Breast epithelium (tissue), 4 donors: ENCODE measurements at regions not wholly inside any gene's neighbourhood (a gene's known extent, or its start where the extent isn't known, plus 50 kb on each side); places are given as distances from the start of the nearest gene placed in this dataset.

ENCODE experiments used
- DNase-seq, 2 donors: peaks; one replicate each; pipeline ENCODE4 v3.0.0-alpha.2; 2019; ENCODE audit warnings: low spot score in 2 of 2
- H3K27ac ChIP-seq, 2 donors: fragments of 200-600 bp; sonication (generic) in 1 of 2; one replicate each; pipeline ENCODE4 v1.5.1; 2016 to 2019; ENCODE audit warnings: mild to moderate bottlenecking in 1 of 2
- H3K27me3 ChIP-seq, 2 donors: fragments of 200-600 bp; sonication (generic) in 1 of 2; one replicate each; pipeline versions ENCODE4 v1.5.1 to v1.6.0; 2017 to 2019; ENCODE audit warnings: control low read depth in 1 of 2, mild to moderate bottlenecking in 1 of 2
- H3K36me3 ChIP-seq: fragments of 200-600 bp; one replicate; pipeline ENCODE4 v1.5.1; 2019
- H3K4me1 ChIP-seq, 2 donors: fragments of 200-600 bp; sonication (generic); one replicate each; pipeline ENCODE4 v1.5.1; 2016 to 2019; ENCODE audit warnings: control low read depth in 1 of 2
- H3K4me3 ChIP-seq, 3 donors: fragments of 200-600 bp; sonication (generic); 1 replicate in 2 of 3; 2 replicates in 1 of 3; pipeline ENCODE4 v1.5.1; 2016 to 2019; ENCODE audit warnings: mild to moderate bottlenecking in 3 of 3, moderate library complexity in 2 of 3
- H3K9me3 ChIP-seq, 2 donors: fragments of 200-600 bp; sonication (generic) in 1 of 2; one replicate each; pipeline ENCODE4 v1.5.1; 2016 to 2019; ENCODE audit warnings: control low read depth in 1 of 2
- CTCF ChIP-seq, 3 donors: fragments of 450-650 bp; IDR thresholded peaks; one replicate each; pipeline ENCODE4 v1.5.1; 2016 to 2017; ENCODE audit warnings: antibody characterized with exemption in 3 of 3, mild to moderate bottlenecking in 3 of 3, moderate library complexity in 3 of 3
- POLR2A ChIP-seq: fragments of 450-650 bp; IDR thresholded peaks from one replicate; pipeline ENCODE4 v1.6.1; 2016; ENCODE audit warnings: antibody characterized with exemption, mild to moderate bottlenecking, moderate library complexity
- POLR2AphosphoS5 ChIP-seq, 3 donors: sonication (generic); formaldehyde crosslinking; IDR thresholded peaks; one replicate each; pipeline ENCODE4 v1.6.1; 2017; ENCODE audit warnings: antibody characterized with exemption in 3 of 3
- intact Hi-C: fragments of 100-400 bp; cut with DNase I; formaldehyde crosslinking; loops from one replicate; pipeline ENCODE4 v1.15.1; 2023; ENCODE audit warnings: low total_unique reads

- intact Hi-C loops = loop anchor here (5.0 kb wide), 1 partner anchor 1397 kb away; no protein-coding TSS in a partner anchor
- no peaks in the 10 kb centered on the region for H3K4me1 ChIP-seq
- H3K27ac ChIP-seq = no peak overlapping the region
- H3K27me3 ChIP-seq = no peaks in the 10 kb centered on the region
- no peaks in the 10 kb centered on the region for H3K36me3 ChIP-seq
- no peak overlapping the region for H3K4me3 ChIP-seq
- DNase-seq = no peak
- H3K9me3 ChIP-seq = peaks cover 0 to 8% of the 10 kb centered on the region in 2 donors
- no peak for TF ChIP-seq POLR2A
- TF ChIP-seq POLR2AphosphoS5 (IDR thresholded peaks at IDR 0.05) = no peak
- TF ChIP-seq CTCF (IDR thresholded peaks at IDR 0.05) = no peak
Measured at GRCh38 chr3:118564800-118565199, 469.8 kb downstream of the IGSF11 start.

- intact Hi-C loops = no loop called here
- DNase-seq = no peak
- Histone ChIP-seq H3K36me3 (no peaks in the 10 kb centered on the region), H3K27ac (no peak overlapping the region), H3K27me3 (no peaks in the 10 kb centered on the region), H3K9me3 (peaks cover 0 to 10% of the 10 kb centered on the region in 2 donors), H3K4me1 (no peaks in the 10 kb centered on the region), H3K4me3 (no peak overlapping the region)
- TF ChIP-seq POLR2A (no peak), POLR2AphosphoS5 (IDR thresholded peaks at IDR 0.05) (no peak), CTCF (IDR thresholded peaks at IDR 0.05) (no peak)
Measured at GRCh38 chr3:118573912-118574311, 460.7 kb downstream of the IGSF11 start.

- no peaks in the 10 kb centered on the region for H3K4me1 ChIP-seq
Measured at GRCh38 chr3:118577055-118577777, 457.4 kb downstream of the IGSF11 start.

GRCh38 chr3:118578559-118578958 lies 456.1 kb downstream of the IGSF11 start:
- DNase-seq = no peak

More at GRCh38 chr3:118577055-118577777, 457.4 kb downstream of the IGSF11 start:
- no peak overlapping the region for H3K4me3 ChIP-seq
- no peak overlapping the region for H3K27ac ChIP-seq
- no peaks in the 10 kb centered on the region for H3K36me3 ChIP-seq
- intact Hi-C loops = no loop called here
- TF ChIP-seq POLR2AphosphoS5 (IDR thresholded peaks at IDR 0.05) (no peak), POLR2A (no peak), CTCF (IDR thresholded peaks at IDR 0.05) (no peak)
- H3K27me3 ChIP-seq = no peaks in the 10 kb centered on the region
- no peak for DNase-seq
- peaks cover 0 to 4% of the 10 kb centered on the region in 2 donors for H3K9me3 ChIP-seq

More at GRCh38 chr3:118578559-118578958, 456.1 kb downstream of the IGSF11 start:
- no peak overlapping the region for H3K4me3 ChIP-seq
- H3K9me3 ChIP-seq = no peaks in the 10 kb centered on the region
- H3K4me1 ChIP-seq = no peaks in the 10 kb centered on the region
- no peaks in the 10 kb centered on the region for H3K27me3 ChIP-seq
- H3K27ac ChIP-seq = no peak overlapping the region
- no peak for TF ChIP-seq POLR2A
- no peak for TF ChIP-seq CTCF (IDR thresholded peaks at IDR 0.05)
- no peak for TF ChIP-seq POLR2AphosphoS5 (IDR thresholded peaks at IDR 0.05)
- intact Hi-C loops = no loop called here
- no peaks in the 10 kb centered on the region for H3K36me3 ChIP-seq
